Jurkat, Clone E6-1 (cell line): ENCODE measurements at regions not wholly inside any gene's neighbourhood (a gene's known extent, or its start where the extent isn't known, plus 50 kb on each side); places are given as distances from the start of the nearest gene placed in this dataset.

Source experiments
- DNase-seq: peaks from one replicate; pipeline ENCODE4 v3.0.0-alpha.2; 2011; ENCODE audit warnings: low read depth, low spot score
- H3K4me3 ChIP-seq: 2 replicates; pipeline ENCODE4 v1.5.1; 2011; ENCODE audit warnings: mild to moderate bottlenecking, low read length, control low read depth, moderate library complexity

DNA sequence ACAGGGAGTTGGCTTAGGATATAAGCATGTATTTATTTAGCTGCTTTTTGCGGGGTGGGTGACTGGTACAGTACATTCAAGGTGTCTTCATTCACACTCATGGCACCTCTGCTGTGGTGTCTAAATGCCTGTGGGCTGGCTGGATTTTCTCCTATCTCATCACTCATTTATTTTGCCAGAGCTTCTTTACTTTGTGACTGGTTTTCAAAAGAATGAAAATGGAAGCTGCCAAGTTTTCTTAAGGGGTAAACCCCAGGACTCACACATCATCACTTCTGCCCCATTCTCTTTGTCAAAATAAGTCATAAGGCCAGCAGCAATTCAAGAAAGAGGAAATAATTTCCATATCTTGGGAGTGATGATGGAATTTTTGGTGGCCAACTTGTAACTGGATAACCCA is 493.4 kb upstream of the ALCAM start:
- no peak for DNase-seq
- H3K4me3 ChIP-seq: no peak overlapping the region

DNA sequence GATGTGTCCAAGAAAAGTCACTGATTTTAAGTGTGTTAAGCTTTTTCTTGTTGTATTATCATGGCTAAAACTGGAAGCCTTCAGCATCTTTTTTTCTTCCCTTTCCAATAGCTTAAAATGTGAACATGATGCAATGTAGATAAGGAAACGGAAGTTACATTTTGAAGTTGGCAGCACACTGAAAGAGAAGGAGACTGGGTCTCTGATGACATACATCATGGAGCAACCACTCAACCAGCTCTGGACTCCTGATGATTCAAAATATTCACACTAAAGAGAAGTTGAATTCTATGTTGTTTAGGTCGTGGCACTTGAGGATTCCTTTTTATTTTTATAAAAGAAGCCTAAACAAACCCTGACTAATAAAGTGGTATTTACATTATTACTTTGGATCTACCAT is 488.3 kb upstream of the ALCAM start:
- DNase-seq: no peak
- no peak overlapping the region for H3K4me3 ChIP-seq

DNA sequence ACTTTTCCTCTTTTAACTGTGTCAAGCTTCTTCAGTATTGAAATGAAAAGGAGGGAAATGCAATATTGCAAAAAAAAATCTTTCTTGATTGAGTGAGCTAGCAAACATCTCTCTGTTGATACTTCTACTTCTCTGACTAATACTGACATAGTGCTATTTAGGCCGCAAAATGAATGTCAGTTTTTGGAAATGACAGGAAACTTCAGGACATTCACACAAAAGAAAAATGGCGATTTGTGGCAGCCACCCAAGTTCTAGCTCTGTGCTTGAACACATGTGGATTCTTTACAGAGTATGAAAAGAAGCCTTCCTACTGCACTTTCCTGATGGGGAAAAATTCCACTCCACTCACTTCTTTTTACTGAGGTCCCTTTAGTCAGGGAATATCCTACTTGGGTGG is 486.8 kb upstream of the ALCAM start:
- no peak overlapping the region for H3K4me3 ChIP-seq
- no peak for DNase-seq

DNA sequence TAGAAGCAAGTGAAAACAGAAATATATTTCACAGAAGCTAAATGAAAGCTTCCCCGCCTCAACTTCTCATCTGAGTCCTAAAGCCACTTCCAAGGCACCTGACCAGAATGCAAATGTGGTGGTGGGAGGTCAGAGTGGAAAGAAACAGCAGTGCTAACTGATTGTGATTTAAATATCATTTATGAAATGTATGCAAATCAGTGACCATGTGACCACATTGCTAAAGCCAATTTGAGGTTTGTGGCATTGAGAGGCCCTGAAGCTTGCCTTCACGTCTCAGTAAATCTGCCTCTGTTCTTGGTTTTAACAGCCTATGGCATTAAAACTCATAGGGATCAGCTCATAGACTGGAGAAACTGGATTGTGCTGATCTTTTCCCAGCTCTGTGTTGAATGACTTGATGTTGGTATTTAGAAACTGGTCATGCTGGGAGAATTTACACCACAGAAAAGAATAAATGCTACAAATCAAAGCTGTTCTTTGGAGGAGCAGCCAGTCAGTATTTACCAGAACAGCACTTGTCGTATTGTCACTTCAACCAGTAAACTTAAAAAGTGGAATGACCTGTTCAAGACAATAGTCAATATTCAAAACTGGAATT is 481.4 kb upstream of the ALCAM start:
- no peak overlapping the region for H3K4me3 ChIP-seq
- no peak for DNase-seq

DNA sequence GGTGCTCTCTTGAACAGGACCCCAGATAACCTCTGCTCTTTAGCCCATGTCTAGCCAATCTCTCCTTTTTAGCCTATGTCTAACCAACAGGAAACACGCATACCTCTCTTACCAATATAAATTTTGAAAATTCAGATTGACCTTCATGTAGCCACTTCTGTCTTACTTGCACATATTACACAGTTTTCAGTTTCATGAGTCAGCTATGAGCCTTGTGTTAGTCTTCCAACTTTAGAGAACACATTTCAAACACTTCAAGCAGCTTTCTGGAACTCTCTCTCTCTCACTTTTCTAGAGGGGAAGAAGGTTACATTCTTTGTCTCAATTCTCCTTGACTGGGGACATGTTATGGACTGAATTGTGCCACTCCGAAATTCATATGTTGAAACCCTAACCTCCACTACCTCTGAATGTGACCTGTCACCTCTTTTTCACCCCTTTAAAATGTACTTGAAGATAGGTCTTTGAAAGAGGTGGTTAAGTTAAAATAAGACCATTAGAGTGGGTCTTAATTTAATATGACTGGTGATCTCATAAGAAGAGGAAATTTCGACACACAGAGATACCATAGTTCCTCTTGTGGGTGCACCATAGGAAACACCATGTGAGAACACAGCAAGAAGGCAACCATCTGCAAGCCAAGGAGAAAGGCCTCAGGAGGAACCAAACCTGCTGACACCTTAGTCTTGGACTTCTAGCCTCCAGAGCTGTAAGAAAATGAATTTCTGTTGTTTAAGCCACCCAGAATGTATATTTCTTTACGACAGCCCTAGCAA is 480.3 kb upstream of the ALCAM start:
- DNase-seq: no peak
- no peak overlapping the region for H3K4me3 ChIP-seq

DNA sequence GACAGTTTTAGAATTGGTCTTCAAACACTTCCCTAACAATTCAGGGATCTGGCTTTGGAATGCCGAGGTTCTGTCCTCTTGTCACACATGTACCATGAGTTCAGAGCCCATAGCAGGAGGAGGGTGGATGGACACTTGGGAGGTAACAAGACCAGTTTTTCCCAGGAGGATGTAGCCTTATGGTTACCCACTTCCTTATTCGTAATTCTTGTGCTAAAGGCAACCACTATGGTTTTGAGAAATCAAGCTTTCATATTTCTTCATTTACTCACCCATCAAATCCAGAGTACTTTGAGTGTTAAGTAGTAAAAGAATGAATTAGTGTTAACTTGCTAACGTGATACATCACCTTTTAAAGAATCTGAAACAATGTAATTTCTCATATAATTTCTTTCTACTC is 479.6 kb upstream of the ALCAM start:
- no peak for DNase-seq
- H3K4me3 ChIP-seq: no peak overlapping the region

DNA sequence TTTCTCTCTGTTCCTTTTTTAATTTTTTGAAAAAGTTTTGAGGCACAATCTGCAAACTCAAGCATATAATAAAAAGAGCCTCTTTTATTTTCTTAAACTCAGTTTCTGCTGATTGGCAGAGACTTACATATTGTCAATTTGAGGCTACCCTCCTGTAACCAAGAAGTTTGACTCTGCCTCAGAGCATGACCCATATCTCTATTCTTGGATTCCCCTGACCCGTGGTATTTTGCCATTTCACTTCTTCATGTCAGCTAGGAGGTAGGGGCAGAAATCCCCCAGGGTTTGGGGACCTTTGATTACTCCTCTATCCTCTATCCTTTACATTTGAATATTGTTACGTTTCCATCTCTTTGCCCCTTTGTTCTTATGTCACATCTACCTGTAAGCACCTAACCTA is 479.1 kb upstream of the ALCAM start:
- no peak for DNase-seq
- no peak overlapping the region for H3K4me3 ChIP-seq

DNA sequence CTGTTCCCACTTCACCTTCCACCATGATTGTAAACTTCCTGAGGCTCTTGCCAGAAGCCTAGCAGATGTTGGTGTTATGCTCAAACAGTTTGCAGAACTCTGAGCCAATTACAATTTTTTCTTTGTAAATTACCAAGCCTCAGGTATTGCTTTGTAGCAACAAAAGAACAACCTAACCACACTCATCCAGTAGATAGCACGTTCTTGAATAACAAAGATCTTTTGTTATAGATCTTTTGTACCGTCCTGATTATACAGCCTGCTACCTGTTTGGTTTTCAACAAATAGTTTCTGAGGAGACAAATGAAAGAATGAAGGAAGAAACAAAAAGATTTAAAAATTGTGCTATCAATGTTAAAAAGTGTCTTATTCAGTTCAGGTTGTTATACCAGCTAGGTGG is 474.7 kb upstream of the ALCAM start:
- no peak for DNase-seq
- no peak overlapping the region for H3K4me3 ChIP-seq

DNA sequence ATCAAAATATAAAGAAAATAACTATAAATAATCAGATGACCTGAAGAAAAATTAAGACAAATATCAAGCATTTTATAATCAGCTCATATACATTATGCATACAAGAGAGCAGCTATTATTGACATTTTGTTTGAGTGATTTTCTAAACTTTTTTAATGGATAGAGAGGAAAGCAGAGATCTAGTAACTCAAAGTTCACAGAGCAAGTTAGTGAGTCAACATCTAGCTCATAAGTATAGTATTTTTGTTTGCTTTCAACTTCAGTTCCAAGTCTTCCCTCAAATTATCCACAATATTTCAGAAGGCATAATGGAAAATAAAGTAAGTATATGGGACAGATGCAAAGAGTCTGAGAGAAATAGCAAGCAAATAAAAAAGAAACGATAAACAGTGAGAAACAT is 470.1 kb upstream of the ALCAM start:
- no peak for DNase-seq
- H3K4me3 ChIP-seq: no peak overlapping the region

DNA sequence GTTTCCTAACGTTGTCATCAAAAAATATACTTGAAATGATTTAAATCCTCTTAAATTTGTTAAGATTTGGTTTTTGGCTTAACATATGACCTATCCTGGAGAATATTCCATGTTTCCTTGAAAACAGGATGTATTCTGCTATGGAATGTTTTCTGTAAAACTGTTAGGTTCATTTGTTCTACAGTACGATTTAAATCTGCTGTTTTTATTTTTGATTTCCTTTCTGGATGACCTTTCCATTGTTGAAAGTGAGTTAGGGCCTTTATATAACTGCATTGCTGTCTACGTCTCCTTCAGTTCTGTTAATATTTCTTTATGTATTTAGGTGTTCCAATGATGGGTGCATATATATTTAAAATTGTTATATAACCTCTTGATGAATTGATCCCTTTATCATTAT is 465.3 kb upstream of the ALCAM start:
- no peak overlapping the region for H3K4me3 ChIP-seq

DNA sequence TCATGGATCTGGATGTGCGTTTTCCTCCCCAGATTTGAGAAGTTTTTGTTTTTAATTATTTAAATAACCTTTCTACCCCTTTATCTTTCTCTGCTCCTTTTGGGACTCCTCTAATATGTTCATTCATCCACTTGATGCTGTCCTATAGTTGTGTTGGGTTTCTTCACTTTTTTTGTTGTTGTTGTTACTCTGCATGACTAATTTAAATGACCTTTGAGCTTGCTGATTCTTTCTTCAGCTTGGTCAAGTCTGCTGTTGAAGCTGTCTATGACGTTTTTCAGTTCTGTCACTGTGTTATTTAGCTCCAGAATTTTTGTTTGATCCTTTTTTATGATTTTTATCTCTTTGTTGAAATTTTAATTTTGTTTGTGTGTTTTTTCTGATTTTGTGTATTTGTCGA is 463.6 kb upstream of the ALCAM start:
- DNase-seq: no peak
- no peak overlapping the region for H3K4me3 ChIP-seq

More for the DNA sequence above, 465.3 kb upstream of the ALCAM start:
- DNase-seq: no peak

DNA sequence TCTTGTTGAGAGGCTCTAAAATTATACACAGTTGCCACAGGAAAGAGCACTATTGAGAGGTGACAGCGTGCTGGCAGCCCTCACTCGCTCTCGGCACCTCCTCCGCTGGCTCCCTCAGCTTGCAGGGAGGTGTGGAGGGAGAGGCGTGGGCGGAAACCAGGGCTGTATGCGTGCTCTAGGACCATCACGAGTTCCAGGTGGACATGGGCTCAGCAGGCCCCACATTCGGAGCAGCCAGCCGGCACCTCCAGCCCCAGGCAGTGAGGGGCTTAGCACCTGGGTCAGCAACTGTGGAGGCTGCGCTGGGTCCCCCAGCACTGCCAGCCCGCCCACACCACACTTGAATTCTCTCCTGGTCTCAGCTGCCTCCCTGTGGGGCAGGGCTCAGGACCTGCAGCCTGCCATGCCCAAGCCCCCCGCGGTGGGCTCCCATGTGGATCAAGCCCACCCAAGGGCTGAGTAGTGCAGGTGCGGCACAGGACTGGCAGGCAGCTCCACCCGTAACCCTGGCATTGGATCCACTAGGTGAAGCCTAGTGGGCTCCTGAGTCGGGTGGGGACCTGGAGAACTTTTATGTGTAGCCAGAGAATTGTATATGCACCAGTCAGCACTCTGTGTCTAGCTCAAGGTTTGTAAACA is 460.6 kb upstream of the ALCAM start:
- no peak for DNase-seq
- H3K4me3 ChIP-seq: no peak overlapping the region

DNA sequence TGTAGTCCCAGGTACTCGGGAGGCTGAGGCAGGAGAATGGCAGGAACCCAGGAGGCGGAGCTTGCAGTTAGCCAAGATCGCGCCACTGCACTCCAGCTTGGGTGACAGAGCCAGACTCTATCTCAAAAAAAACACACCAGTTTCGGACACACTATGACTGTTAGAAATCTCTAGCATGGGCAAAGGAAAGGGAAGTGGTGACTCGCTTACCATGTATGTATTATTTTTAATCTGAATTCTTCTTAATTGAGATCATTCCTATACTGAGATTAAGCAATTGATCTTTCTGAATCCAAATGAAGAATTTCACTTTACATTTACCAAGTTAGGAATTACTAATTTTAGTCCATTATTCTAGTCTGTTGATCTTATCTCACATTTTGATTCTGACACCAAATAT is 459.2 kb upstream of the ALCAM start:
- no peak for DNase-seq
- no peak overlapping the region for H3K4me3 ChIP-seq

DNA sequence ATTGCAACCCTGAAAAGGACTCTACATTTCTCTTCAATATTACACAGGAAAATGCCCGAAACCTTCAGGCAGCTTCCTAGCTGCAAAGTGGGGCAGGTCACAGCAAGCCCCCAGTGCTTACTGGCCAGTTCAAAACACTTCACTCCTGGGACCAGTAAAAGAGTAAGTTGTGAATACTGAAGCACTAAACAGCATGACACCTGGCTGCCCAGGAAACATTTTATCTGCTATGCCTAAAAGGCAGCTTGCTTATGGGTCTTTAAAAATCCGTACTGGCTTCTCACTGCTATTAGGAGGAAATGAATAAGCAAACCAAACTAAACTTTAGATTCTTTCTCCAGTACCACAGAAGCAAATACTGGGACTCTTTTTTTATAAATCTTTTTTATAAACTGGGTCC is 457.9 kb upstream of the ALCAM start:
- H3K4me3 ChIP-seq: no peak overlapping the region
- DNase-seq: no peak

DNA sequence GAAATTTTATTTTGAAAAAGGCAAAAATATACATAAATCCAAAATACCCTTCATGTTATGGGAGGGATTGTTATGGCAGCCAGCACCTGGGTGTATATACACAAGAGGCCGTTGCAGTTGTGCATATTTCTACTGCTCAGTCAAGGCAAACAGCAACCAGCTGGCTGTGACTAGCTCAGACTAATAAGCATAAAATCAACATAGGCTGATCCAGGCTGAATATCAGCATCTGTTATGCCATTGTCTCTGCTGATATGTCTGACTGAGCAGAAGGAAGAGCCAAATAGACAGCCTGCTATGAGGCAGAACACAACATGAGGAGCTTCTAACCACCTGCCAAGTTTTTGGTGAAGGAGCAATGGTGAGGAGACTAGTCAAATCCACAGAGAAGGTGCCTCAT is 457.5 kb upstream of the ALCAM start:
- no peak for DNase-seq
- H3K4me3 ChIP-seq: no peak overlapping the region

DNA sequence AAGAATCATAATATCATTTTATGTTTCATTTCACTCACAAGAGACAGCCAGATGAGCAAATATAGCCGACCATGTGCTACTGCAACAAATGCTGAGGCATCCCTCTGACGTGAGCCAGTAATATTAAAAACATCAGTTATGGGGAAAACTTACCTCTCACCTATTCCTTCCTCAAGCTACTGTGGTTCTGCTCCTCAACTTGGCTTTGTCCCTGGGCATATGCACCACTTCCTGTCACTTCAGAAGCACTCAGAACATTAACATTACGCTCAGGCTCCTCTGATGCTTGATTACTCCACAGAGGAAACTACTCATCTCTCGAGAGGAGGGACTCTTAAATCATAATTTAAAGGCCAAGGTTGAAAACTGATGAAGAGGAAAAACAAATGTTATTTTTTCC is 457.0 kb upstream of the ALCAM start:
- H3K4me3 ChIP-seq: no peak overlapping the region
- peak; percentile 2 for DNase-seq

DNA sequence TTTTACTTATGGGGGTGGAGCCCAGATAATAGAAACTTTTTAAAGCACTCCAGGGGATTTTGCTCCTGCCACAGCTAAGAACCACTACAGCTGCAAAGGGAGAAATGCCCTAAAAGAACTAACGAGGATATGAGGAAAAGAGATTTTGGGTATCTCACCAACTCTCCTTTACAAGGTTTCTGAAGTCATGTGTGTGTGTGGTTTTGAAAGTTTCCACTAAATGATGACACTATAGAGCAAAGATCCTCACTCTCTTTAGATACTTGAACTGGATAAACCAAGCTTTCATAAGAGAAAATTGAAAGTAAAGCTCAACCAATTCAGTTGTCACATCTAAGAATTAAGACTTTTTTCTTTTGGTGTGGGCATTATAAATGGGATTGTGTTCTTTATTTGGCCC is 455.3 kb upstream of the ALCAM start:
- DNase-seq: no peak

DNA sequence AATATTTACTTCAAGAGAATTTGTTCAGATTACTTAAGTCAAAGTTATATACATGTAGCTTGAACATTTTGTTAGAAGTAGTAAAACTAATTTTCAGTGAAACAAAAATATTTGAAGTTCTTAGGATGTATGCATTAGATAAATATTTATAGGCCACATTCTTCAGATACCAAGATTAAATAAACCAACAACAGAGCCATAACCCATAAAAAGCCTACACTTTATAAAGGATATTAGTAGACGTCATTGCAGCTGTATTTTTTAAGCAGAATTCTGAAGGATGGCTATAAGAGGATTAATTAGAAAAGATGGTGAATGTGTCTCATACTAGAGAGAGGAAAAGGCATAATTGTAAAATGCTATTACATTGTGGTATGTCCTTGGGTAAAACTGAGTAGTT is 449.7 kb upstream of the ALCAM start:
- DNase-seq: no peak
- H3K4me3 ChIP-seq: no peak overlapping the region

More for the DNA sequence above, 455.3 kb upstream of the ALCAM start:
- H3K4me3 ChIP-seq: no peak overlapping the region

DNA sequence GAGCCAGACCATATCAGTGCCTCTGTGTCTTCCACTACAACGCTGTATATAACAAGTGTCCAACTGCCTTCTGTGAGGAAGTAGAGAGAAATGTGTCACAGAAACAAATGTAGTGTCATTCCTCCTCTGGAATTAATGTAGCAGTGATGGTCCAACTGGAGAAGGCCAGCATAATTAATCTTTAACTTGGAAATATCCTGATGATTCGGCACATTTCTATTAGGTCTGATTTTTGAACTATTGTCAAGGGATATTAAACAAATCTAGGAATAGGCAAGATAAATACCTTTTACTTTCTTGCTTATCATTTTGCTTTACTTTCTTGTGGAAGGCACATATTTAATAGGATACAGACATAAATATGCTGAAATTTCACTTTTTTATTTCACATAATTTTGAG is 446.2 kb upstream of the ALCAM start:
- H3K4me3 ChIP-seq: no peak overlapping the region
- no peak for DNase-seq

DNA sequence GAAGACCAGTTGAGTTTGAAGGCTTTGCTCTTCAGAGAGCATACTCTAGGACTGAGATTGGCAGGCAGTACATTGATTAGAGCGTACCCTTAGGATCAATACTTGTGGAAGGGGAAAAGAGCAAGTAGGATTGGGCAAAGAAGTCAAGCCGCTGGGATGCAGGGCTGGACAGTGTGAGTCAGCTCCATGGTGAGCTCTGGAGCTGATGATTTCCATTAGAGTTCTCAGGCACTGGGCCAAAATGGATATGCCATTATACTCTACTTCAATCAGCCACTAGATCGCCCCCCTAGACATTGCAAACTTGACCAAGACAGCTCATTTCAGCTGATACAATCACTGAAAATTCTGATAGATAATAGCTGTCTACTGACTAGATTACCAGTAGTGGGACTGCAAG is 432.7 kb upstream of the ALCAM start:
- H3K4me3 ChIP-seq: no peak overlapping the region
- no peak for DNase-seq

DNA sequence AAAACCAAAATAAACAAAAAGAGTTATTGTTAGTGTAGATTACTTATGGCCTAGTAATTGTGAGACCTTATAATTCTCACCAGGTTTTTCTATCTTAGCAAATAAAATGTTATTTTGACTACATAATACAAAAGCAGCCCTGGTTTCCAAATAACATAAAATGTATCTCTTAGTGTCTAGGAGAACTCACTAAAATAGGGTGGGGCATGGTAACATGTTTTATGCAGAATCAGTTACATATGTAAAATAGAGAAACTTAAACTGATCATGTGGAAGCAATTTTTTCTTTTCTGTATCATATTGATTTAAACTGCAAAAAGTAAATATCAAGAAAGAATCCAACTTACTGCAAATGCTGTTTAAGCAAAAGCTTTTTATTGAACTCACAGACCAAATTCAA is 431.1 kb upstream of the ALCAM start:
- H3K4me3 ChIP-seq: no peak overlapping the region
- no peak for DNase-seq
